ENCODE measurements at regions not wholly inside any gene's neighbourhood (a gene's known extent, or its start where the extent isn't known, plus 50 kb on each side); places are given as distances from the start of the nearest gene placed in this dataset.
A peak's percentile ranks its signal among the peaks of the same experiment; 100 is the strongest.

DNA sequence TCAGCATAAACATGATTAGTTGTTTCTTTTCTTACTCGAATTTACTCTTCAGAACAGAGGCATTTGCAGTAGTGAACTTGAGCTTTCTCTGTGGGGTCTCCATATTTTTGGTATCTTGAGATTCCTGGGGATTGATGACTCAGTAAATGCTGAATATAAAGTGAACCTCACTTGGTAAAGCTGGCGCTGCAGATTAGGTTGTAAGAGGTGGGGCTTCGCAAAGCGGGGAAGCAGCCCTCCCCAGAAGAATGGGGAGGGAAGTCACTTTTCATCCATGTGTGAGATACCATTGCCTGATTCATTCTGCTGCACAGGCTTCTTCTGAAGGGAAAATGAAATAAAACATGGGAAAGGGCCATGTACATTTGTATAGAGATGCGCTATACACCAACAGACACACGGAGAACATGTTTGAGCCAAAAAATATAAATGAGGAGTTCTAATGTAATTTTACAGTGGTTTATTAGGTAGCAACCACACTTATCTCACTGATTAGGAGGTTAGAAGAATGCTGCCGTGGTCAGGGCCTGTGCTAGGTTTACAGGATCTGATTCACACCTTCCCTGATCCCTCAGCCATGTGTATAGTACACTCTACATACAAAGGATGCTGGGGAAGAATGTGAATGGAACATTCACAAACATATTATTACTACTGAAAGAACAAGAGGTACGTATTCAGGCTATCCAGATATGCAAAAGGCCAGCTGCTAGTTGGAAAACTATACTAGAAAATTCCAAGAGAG, 63.5 kb downstream of the DNTTIP2 start:
- no peak for DNase-seq

DNA sequence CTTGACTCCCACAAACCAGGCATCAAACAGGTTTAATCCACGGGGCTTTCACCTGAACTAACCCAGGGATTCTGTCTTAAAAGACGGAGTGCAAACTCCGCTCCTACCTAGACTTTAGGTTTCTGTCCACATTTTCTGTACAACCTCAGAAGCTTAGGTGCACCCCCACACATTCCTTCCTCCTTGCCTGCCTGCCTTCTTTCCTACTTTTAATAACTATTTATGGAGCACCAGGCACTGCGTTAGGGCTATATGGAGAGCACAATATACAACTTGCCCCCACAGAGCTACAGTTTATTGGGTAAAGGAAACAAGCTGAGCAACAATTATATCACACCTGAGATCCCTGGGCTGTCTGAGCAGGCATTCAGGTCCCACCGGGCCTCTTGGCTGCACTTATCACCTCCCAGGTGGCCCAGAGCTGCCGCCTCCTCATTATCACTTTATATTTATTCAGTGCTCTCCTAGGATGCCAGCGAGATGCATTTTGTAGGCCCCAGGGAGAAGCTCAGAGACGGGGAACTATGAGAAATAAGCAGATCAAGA, 64.1 kb downstream of the DNTTIP2 start:
- peak; percentile 45 for DNase-seq

- peak; percentile 94 for DNase-seq
Observed at GRCh38 chr1:93814059-93814794, 64.8 kb downstream of the DNTTIP2 start.

GRCh38 chr1:93813076-93813475, 65.9 kb downstream of the DNTTIP2 start:
- DNase-seq, result no peak

DNA sequence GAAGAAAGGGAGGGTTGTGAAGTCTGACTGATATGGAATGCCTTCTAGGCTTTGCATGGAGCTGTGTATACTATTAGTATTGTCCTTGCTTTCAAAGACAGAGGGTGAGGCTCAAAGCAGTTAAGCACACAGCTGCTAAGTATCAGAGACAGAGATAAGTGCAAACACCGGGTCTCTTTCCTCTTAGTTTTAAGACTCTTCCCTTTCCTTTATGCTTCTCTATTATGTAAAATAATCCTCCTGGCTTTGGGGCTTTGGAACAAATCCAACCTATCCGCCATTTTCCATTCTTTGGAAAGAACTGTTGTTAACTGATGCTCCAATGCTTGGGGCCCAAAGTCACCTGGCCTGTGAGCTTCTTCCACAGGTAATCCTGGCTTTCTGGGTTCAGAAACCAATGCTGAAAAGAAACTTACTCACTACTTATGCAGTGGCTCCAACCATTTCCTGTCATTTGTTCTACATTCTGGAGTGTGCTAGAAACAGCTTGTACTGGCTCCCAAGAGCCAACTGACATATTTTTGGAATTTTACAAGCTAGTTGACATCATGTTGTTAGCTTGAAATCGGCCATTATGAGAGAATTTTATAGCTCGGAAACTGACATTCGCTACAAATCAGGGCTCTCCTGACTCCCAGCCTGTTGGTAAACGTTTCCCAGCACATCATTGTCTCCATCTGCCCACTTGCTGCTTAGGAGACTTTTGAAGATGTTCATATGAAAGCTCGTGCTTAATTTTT, 67.5 kb downstream of the DNTTIP2 start:
- DNase-seq, result no peak

GRCh38 chr1:93810316-93810715, 68.7 kb downstream of the DNTTIP2 start:
- no peak for DNase-seq

DNA sequence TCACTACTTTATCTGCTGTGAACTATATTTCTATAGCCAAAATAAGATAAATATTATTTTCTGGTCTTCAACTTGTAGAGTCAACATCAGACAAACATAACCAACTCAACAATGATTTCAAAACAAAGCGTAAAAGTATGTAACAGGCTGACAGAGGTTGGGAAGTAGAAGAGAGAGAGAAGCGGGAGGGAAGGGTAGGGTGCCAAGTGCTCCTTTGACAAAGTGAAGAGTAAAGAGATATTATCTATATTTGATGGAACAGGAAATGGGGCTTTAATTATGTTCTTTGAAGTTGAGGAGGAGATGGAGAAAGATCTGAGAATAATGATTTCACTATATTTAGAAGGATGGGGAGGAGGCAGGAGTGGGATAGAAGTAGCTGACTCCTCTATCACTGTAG, 70.1 kb downstream of the DNTTIP2 start:
- no peak for DNase-seq

GRCh38 chr1:93807311-93807930, 71.6 kb downstream of the DNTTIP2 start:
- DNase-seq, result no peak

GRCh38 chr1:93805027-93805610, 73.9 kb downstream of the DNTTIP2 start:
- no peak for DNase-seq

- no peak for DNase-seq
Observed at GRCh38 chr1:93804412-93804811, 74.6 kb downstream of the DNTTIP2 start.

DNA sequence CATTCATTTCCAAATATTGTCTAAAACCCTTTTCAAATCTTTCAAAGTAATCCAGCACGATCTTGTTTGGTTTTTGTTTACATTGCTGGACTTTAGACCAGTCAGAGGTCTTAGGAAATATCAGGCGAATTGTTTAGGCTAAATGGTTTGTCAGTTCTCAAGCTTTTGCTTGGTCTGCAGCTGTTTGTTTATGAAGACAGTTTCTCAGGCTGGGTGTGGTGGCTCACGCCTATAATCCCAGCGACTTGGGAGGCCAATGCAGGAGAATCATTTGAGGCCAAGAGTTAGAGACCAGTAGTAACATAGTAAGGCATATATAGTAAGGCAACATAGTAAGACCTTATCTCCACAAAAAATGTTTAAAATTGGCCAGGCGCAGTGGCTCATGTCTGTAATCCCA, 77.5 kb downstream of the DNTTIP2 start:
- DNase-seq, result no peak

DNA sequence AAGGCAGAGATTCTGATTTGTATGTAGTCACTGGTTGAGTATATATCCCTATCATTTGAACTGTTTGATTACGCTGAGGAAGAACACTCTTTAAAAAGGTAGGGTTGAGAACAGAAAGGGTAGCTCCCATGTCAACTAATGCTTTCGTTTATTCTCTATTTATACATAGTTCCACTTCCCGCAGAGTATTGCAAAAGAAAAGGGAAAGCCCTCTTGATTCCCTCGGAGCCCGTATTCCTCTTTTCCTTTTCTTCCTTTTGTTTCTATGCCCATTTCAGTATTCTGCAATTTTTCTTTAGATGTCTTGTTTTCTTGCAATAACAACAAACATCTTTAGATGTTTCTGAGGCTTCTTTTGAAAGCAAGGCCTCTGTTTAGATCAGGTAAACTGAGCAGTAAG, 78.2 kb downstream of the DNTTIP2 start:
- DNase-seq, result no peak

DNA sequence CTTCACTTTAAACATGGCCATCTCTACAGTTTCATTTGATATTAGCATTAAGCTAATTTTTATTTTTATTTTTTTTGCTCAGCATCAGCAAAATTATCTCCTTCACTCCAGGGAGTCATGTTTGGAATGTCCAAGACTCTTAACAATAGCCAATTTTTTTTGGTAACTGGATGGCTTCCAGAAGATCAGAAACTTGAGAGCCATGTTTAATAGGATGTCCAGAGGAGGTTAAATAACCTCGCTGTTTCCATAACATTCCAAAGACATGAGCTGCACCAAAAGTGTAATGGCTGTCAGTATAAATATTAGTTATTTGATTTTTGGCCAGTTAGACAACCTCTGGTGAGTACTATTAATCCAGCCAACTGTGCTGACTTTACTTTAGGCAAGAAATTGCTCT, 80.7 kb downstream of the DNTTIP2 start:
- DNase-seq, result peak; percentile 35

DNA sequence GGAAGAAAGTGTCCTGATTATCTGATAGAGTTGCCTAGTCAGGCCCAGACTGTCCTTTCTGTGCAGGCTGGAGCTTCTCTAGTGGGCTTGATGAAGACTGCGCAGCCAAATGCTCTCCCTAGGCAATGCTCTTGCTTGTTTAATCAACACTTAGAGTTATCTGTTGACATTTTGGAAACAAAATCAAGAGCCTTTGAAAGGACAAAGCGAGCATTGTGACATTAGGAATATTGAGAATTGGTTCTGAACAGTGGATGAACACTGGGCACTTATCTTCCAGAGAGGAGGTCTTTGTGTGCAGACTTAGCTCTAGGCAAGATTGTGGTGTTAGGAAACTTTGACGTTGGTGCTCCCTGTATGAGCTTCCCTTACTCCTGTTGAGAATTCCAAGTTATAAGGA, 94.5 kb downstream of the DNTTIP2 start:
- no peak for DNase-seq

DNA sequence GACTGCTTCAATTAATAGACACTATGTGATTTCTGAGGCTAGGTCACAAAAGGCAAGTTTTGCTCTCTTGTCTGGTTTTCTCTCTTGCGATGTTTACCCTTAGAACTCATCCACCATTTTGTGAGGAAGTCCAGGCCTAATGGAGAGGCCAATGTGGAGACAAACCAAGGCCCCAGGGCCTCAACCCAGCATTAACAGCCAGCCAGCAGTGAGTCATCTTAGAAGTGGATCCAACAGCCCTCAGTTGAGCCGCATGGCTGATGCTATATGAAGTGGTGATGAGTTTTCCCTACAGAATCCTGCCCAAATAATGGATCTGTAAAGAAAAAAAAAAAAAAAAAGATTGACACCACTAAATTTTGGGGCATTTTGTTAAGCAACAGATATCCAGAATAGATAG, 95.1 kb downstream of the DNTTIP2 start:
- no peak for DNase-seq

GRCh38 chr1:93779540-93780165, 98.0 kb upstream of the BCAR3 start:
- no peak for DNase-seq

DNA sequence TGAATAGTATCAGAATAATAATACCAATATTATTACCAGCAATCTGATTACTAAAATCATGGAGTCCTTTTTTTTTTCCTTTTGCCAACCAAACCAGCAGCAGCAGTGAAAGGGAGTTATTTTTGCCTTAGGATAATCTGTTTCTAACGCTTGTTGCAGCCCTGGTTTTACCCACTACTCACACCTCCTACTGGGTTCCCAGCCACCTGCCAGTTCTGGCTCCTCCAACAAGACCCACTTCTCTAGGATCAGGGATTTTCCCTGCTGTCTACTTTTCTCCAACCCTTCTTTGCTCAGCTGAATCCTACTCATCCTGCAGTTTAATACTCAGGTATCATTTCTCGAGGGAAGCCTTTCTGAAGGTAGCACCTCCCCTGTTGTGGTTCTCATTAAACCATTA, 96.8 kb upstream of the BCAR3 start:
- no peak for DNase-seq

GRCh38 chr1:93777255-93777654, 95.6 kb upstream of the BCAR3 start:
- no peak for DNase-seq

GRCh38 chr1:93776728-93777127, 95.1 kb upstream of the BCAR3 start:
- DNase-seq, result no peak

- no peak for DNase-seq
Observed at GRCh38 chr1:93775224-93775623, 93.6 kb upstream of the BCAR3 start.

DNA sequence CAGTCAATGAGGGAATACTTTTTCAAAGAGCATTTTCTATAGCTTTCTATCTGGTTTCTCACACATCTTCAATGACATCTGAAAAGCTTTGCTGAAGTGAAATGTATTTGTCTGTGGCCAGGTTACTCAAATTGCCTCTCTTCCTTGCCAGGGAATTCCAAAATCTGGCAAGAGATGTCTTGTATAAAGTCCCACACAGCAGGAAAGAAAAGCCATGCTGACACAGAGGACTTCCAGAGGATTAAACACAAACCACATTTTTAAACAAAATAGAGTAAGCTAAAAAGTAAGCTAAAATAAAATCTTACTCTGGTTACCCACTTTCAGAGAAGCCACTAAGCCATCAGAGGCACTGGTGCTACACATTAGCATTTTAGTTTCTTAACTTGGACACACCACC, 93.1 kb upstream of the BCAR3 start:
- no peak for DNase-seq
